ACHN (cell line): ENCODE measurements at regions not wholly inside any gene's neighbourhood (a gene's known extent, or its start where the extent isn't known, plus 50 kb on each side); places are given as distances from the start of the nearest gene placed in this dataset.

Experiments
- DNase-seq: peaks from one replicate; pipeline ENCODE4 v3.0.0-alpha.2; 2015
- in situ Hi-C: cut with HindIII; loops from 2 replicates; pipeline ENCODE4 v1.10.0; 2017; ENCODE audit warnings: low sequenced_read_pairs, low pct_ligation_motif_present, low pct_unique_long_range_greater_than_20kb

DNA sequence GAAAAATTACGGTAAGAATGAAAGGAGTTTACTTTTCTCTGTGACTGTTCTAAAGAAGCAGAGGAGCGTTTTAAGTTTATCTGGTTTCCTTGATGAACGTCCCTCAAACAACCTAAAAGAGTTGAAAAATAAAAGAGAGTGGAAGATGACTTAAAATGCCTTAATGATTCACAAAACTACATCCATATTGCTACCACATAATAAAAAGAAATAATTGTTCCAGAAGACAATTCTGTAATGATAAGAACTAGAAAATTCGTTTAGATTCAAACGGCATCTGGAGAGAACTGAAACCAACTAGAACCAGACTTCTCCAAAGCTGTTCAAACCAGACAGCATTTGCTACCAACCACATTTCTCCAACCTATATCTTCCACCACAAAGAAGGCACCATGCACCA lies 68.1 kb downstream of the TEKT4 start:
- in situ Hi-C loops, result no loop called here
- no peak for DNase-seq

DNA sequence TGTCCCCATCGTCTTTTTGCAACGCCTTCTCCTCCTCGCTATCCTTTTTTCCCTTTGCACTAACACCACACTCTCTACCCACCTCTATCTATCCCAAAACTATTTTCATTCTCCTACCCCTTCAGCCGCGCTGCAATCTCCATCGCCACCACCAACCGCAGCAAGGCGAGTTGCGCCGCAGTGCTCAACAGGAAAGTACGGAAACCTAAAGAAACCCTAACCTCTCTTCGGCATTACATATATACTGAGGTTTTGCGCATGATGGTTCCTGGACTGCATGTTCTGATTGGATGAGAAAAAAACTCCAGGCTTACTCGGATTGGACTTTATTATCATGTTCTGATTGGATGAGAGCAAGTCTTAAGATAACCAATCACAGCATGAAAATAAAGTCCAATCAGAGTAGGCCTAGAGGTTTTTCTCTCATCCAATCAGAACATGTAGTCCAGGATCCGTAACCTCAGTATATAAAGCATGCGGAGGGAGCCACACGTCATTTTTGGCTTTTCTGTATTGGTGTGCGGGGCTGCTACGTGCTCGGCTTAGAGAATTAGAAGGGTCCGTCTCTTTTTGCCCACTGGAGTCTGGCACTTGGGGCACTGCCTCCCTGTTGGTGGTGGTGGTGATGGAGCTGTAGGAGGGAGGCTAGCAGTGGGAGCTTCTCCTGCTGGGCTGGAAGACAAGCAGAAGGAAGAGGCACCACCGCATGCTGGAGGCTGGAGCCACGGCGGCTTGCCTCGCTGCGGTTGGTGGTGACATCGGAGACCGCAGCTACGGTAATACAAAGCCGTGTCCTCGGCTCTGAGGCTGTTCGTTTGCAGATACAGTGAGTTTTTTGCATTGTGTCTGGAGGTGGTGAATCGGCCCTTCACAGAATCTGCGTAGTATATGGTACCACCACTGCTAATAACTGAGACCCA lies 76.1 kb downstream of the TEKT4 start:
- DNase-seq, result no peak
- in situ Hi-C loops, result no loop called here

GRCh38 chr2:94955702-94956101 lies 69.8 kb upstream of the MAL start:
- DNase-seq, result no peak
- in situ Hi-C loops, result no loop called here

DNA sequence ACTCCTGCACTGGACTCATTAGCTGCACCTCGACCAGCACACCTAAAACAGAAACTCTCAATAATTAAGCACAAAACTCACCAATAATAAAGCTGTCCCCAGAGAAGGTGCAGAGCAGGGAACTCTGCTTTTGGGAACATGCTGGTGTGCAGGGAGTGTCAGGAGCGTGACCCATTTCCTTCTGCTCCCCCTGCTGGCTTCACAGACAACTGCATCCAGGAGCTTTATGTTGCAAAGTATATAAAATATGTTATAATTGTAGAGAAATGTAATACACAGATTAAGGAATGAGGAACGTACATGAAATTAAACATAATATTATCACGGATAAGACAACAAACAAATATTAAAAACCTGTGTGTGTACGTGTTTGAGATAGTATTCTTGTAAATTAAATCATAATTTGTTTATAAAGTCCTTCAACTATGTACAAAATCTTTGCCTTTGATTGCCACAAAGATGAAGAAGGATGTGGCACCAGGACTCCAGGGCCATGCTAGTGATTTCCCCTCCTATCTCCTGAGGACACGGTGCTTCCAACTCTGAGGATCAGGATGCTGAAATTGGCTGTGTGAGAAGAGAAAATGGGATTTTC lies 68.6 kb upstream of the MAL start:
- in situ Hi-C loops, result no loop called here
- DNase-seq, result peak; percentile 39

GRCh38 chr2:94958245-94958644 lies 67.3 kb upstream of the MAL start:
- in situ Hi-C loops, result no loop called here

GRCh38 chr2:94960266-94960665 lies 65.2 kb upstream of the MAL start:
- DNase-seq, result no peak
- in situ Hi-C loops, result no loop called here

More at GRCh38 chr2:94958245-94958644, 67.3 kb upstream of the MAL start:
- DNase-seq, result no peak

DNA sequence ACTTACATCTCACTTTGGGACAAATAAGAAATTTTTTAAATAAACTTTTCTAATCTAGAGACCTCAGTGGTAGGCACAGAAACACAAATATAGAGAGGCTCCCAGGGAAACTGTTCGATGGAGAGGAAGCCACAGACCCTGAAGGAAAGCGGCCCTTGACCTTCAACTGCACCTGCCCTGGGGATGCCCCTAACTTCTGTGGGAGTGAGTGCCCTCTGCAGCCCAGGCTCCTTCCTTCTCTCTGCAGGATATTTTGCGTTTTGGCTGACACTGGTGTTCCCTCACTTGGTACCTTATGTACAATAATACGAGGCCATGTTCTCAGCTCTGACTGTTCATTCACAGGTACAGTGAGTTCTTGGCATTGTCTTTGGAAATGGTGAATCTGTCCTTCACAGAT lies 64.8 kb upstream of the MAL start:
- in situ Hi-C loops, result no loop called here

DNA sequence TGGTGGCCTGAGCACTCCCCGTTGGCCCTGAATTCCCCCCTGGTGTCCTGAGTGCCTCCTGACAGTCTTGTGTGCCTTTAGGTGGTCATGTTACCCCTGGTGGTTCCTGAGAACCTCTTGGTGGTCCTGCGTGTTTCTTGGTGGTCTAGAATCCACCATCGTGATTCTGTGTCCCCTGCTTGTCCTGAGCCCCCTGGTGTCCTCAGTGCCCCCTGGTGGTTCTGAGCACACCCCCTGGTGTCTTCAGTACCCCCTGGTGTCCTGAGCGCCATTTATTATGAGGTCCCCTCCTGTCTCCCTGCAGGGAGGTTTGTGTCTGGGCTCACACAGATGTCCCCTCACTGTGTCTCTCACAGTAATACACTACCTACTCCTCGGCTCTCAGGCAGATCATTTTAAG lies 61.3 kb upstream of the MAL start:
- DNase-seq, result no peak
- in situ Hi-C loops, result no loop called here

More for the DNA sequence above, 64.8 kb upstream of the MAL start:
- DNase-seq, result no peak

DNA sequence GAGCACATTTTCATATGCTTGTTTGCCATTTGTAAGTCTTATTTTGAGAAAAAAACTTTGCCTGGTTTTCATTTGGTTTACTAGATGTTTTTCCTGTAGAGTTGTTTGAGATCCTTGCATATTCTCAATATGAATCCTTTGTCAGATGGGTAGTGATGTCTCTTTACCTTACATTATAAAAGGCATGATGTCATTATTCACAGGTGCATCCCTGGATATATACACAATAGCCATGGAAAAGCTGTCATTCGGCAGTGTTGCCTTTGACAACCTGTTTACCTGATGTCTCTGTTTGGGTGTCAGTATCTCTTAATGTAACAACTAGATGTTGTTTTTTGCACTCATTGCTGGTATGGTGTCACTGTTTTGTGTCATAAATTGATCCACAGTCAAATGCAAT lies 58.8 kb upstream of the MAL start:
- in situ Hi-C loops, result no loop called here
- no peak for DNase-seq

- no peak for DNase-seq
- in situ Hi-C loops, result no loop called here
Measured at GRCh38 chr2:94970353-94970752, 55.2 kb upstream of the MAL start.
